GM23338 (cell line): ENCODE measurements at regions not wholly inside any gene's neighbourhood (a gene's known extent, or its start where the extent isn't known, plus 50 kb on each side); places are given as distances from the start of the nearest gene placed in this dataset.

Experiments
- ATAC-seq: fragments of 200-7000 bp; cut with Tn5 transposase; 3 replicates; pipeline ENCODE4 v1.9.1; 2020
- DNase-seq: peaks from one replicate; pipeline ENCODE4 v3.0.0-alpha.2; 2015; ENCODE audit warnings: low spot score
- H2AFZ ChIP-seq: fragments of 200-600 bp; sonication (generic); 2 replicates; pipeline ENCODE4 v1.8.0; 2016; ENCODE audit warnings: antibody characterized with exemption, mild to moderate bottlenecking, moderate library complexity
- H3F3A ChIP-seq: fragments of 200-600 bp; sonication (generic); replicated peaks from 2 replicates; pipeline ENCODE4 v1.8.0; 2017; ENCODE audit warnings: antibody characterized with exemption, mixed run types, low read depth
- H3K27ac ChIP-seq: fragments of 200-600 bp; sonication (generic); 2 replicates; pipeline ENCODE4 v1.6.1; 2016; ENCODE audit warnings: low read depth
- H3K27me3 ChIP-seq: fragments of 200-600 bp; sonication (generic); 2 replicates; pipeline ENCODE4 v1.8.0; 2016; ENCODE audit warnings: mild to moderate bottlenecking, mixed run types, moderate library complexity; ENCODE audit not compliant: insufficient read depth
- H3K36me3 ChIP-seq: fragments of 200-600 bp; sonication (generic); 2 replicates; pipeline ENCODE4 v1.8.0; 2016; ENCODE audit warnings: mild to moderate bottlenecking; ENCODE audit not compliant: insufficient read depth
- H3K4me1 ChIP-seq: fragments of 200-600 bp; sonication (generic); 2 replicates; pipeline ENCODE4 v1.8.0; 2016; ENCODE audit warnings: mild to moderate bottlenecking, moderate library complexity; ENCODE audit not compliant: insufficient read depth
- H3K4me2 ChIP-seq: fragments of 200-600 bp; sonication (generic); 2 replicates; pipeline ENCODE4 v1.7.1; 2017; ENCODE audit warnings: mixed run types
- H3K4me3 ChIP-seq: fragments of 200-600 bp; sonication (generic); 2 replicates; pipeline ENCODE4 v1.6.1; 2016; ENCODE audit warnings: mixed run types
- H3K79me2 ChIP-seq: fragments of 200-600 bp; sonication (generic); replicated peaks from 2 replicates; pipeline ENCODE4 v1.8.0; 2017; ENCODE audit warnings: mild to moderate bottlenecking; ENCODE audit not compliant: insufficient read depth
- H3K9me2 ChIP-seq: fragments of 200-600 bp; sonication (generic); 2 replicates; pipeline ENCODE4 v1.8.0; 2017; ENCODE audit not compliant: insufficient read depth
- H4K20me1 ChIP-seq: fragments of 200-600 bp; sonication (generic); replicated peaks from 2 replicates; pipeline ENCODE4 v1.8.0; 2017; ENCODE audit warnings: mild to moderate bottlenecking; ENCODE audit not compliant: insufficient read depth
- H3K27ac Mint-ChIP-seq: 2 replicates; pipeline ENCODE4 v1.8.0; 2020; ENCODE audit warnings: inconsistent platforms, mild to moderate bottlenecking, moderate library complexity, mixed read lengths
- H3K27me3 Mint-ChIP-seq: 3 replicates; pipeline ENCODE4 v1.8.0; 2022; ENCODE audit warnings: low read depth, mild to moderate bottlenecking, moderate library complexity, mixed read lengths, inconsistent platforms; ENCODE audit not compliant: insufficient read depth, poor library complexity
- H3K36me3 Mint-ChIP-seq: 3 replicates; pipeline ENCODE4 v1.8.0; 2021; ENCODE audit warnings: low read depth, mild to moderate bottlenecking, inconsistent platforms, moderate library complexity, mixed read lengths
- H3K4me1 Mint-ChIP-seq: 3 replicates; pipeline ENCODE4 v1.8.0; 2020; ENCODE audit warnings: mild to moderate bottlenecking, inconsistent platforms, mixed read lengths
- H3K4me3 Mint-ChIP-seq: 3 replicates; pipeline ENCODE4 v1.8.0; 2021; ENCODE audit warnings: moderate library complexity, mild to moderate bottlenecking, inconsistent platforms, mixed read lengths
- H3K9me3 Mint-ChIP-seq: 3 replicates; pipeline ENCODE4 v1.8.0; 2020; ENCODE audit warnings: moderate library complexity, mild to moderate bottlenecking, inconsistent platforms, mixed read lengths
- CREB1 ChIP-seq: fragments of 250-450 bp; sonication (Bioruptor Pico); IDR thresholded peaks from 2 replicates; pipeline ENCODE4 v1.5.0; 2020; ENCODE audit warnings: low read depth, mild to moderate bottlenecking, moderate library complexity
- EZH2 ChIP-seq: fragments of 200-600 bp; sonication (generic); IDR thresholded peaks from one replicate; pipeline ENCODE4 v1.8.0; 2017; ENCODE audit warnings: antibody characterized with exemption, mild to moderate bottlenecking, low read depth; ENCODE audit not compliant: unreplicated experiment
- JUNB ChIP-seq: IDR thresholded peaks from one replicate; pipeline ENCODE4 v1.6.1; 2016; ENCODE audit warnings: antibody characterized with exemption; ENCODE audit not compliant: unreplicated experiment
- STAT1 ChIP-seq: IDR thresholded peaks from one replicate; pipeline ENCODE4 v1.6.1; 2016; ENCODE audit warnings: antibody characterized with exemption; ENCODE audit not compliant: unreplicated experiment
- ZNF114 ChIP-seq: fragments of 250-450 bp; sonication (Bioruptor Pico); IDR thresholded peaks from 2 replicates; pipeline ENCODE4 v1.5.0; 2020; ENCODE audit warnings: mild to moderate bottlenecking, moderate library complexity
- ZNF331 ChIP-seq: fragments of 250-450 bp; sonication (Bioruptor Pico); IDR thresholded peaks from 2 replicates; pipeline ENCODE4 v1.5.0; 2020; ENCODE audit warnings: low read depth, mild to moderate bottlenecking, moderate library complexity
- TF ChIP-seq, protein P1 (sequence below): fragments of 250-450 bp; sonication (Bioruptor Pico); IDR thresholded peaks from 2 replicates; pipeline ENCODE4 v1.5.0; 2020; ENCODE audit warnings: mild to moderate bottlenecking, moderate library complexity
- TF ChIP-seq, protein P2 (sequence below): IDR thresholded peaks from 2 replicates; pipeline ENCODE4 v1.6.1; 2016; ENCODE audit warnings: antibody characterized with exemption

DNA sequence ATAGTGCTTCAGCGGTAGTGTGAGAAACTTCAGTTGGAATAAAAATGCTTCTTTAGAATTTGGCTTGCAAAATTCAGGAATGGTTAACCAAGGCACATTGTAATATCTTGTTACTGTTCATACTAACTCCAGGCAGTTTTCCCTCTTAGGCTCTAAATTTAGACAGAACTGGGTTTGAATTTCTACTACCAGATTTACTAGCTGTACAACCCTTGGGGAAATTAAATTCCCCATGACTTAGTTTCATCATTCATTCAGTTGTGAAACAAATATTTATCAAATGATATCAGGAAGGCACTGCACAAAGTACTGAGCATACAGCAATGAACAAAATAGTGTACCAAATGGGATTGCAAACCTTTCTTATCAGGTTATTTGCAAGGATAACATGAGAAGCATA, 135.0 kb upstream of the IL15 start (continued):
- TF ChIP-seq, protein P1, sequence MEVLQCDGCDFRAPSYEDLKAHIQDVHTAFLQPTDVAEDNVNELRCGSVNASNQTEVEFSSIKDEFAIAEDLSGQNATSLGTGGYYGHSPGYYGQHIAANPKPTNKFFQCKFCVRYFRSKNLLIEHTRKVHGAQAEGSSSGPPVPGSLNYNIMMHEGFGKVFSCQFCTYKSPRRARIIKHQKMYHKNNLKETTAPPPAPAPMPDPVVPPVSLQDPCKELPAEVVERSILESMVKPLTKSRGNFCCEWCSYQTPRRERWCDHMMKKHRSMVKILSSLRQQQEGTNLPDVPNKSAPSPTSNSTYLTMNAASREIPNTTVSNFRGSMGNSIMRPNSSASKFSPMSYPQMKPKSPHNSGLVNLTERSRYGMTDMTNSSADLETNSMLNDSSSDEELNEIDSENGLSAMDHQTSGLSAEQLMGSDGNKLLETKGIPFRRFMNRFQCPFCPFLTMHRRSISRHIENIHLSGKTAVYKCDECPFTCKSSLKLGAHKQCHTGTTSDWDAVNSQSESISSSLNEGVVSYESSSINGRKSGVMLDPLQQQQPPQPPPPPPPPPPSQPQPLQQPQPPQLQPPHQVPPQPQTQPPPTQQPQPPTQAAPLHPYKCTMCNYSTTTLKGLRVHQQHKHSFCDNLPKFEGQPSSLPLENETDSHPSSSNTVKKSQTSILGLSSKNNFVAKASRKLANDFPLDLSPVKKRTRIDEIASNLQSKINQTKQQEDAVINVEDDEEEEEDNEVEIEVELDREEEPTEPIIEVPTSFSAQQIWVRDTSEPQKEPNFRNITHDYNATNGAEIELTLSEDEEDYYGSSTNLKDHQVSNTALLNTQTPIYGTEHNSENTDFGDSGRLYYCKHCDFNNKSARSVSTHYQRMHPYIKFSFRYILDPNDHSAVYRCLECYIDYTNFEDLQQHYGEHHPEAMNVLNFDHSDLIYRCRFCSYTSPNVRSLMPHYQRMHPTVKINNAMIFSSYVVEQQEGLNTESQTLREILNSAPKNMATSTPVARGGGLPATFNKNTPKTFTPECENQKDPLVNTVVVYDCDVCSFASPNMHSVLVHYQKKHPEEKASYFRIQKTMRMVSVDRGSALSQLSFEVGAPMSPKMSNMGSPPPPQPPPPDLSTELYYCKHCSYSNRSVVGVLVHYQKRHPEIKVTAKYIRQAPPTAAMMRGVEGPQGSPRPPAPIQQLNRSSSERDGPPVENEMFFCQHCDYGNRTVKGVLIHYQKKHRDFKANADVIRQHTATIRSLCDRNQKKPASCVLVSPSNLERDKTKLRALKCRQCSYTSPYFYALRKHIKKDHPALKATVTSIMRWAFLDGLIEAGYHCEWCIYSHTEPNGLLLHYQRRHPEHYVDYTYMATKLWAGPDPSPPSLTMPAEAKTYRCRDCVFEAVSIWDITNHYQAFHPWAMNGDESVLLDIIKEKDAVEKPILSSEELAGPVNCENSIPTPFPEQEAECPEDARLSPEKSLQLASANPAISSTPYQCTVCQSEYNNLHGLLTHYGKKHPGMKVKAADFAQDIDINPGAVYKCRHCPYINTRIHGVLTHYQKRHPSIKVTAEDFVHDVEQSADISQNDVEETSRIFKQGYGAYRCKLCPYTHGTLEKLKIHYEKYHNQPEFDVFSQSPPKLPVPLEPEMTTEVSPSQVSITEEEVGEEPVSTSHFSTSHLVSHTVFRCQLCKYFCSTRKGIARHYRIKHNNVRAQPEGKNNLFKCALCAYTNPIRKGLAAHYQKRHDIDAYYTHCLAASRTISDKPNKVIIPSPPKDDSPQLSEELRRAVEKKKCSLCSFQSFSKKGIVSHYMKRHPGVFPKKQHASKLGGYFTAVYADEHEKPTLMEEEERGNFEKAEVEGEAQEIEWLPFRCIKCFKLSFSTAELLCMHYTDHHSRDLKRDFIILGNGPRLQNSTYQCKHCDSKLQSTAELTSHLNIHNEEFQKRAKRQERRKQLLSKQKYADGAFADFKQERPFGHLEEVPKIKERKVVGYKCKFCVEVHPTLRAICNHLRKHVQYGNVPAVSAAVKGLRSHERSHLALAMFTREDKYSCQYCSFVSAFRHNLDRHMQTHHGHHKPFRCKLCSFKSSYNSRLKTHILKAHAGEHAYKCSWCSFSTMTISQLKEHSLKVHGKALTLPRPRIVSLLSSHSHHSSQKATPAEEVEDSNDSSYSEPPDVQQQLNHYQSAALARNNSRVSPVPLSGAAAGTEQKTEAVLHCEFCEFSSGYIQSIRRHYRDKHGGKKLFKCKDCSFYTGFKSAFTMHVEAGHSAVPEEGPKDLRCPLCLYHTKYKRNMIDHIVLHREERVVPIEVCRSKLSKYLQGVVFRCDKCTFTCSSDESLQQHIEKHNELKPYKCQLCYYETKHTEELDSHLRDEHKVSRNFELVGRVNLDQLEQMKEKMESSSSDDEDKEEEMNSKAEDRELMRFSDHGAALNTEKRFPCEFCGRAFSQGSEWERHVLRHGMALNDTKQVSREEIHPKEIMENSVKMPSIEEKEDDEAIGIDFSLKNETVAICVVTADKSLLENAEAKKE (CRISPR knock-in tag): no peak
- TF ChIP-seq CREB1 (CRISPR knock-in tag): no peak
- TF ChIP-seq ZNF114: no peak
- no peak for TF ChIP-seq EZH2

DNA sequence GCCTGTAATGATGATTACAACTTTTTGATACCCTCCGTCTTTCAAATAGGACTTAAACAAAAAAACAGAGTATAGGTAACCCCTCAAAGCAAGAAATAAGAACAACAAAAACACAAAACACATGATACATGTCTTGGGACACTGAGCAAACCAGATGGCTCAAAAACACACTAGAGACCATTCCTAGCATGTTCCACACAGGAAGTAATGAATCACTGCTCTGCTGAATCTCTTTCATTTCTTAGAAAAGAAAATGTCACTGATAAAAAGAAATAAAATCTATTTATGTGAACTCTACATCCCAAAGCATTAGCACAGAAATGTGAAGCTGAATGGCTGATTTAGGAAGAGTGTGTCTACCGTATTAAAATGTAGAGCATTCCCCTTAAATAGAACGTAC, 134.5 kb upstream of the IL15 start:
- Mint-ChIP-seq H3K36me3 (no peaks in the 10 kb centered on the region; the same call in 2 of the 3 replicates), H3K4me3 (no peak overlapping the region), H3K4me1 (no peaks in the 10 kb centered on the region), H3K27me3 (no peaks in the 10 kb centered on the region), H3K9me3 (peaks cover 6% of the 10 kb centered on the region; the same call in 2 of the 3 replicates), H3K27ac (peak overlapping the region; percentile 55; the same call in 1 of the 2 replicates)
- H3K4me3 ChIP-seq: no peak overlapping the region
- H3F3A ChIP-seq: no peaks in the 10 kb centered on the region
- H3K27ac ChIP-seq: no peak overlapping the region
- H3K79me2 ChIP-seq: no peaks in the 10 kb centered on the region
- no peaks in the 10 kb centered on the region for H3K4me1 ChIP-seq
- no peaks in the 10 kb centered on the region for H3K27me3 ChIP-seq
- H4K20me1 ChIP-seq: no peaks in the 10 kb centered on the region
- ATAC-seq: no peak
- H3K9me2 ChIP-seq: peaks cover 2% of the 10 kb centered on the region; the same call in 1 of the 2 replicates
- no peak overlapping the region for H2AFZ ChIP-seq
- no peaks in the 10 kb centered on the region for H3K36me3 ChIP-seq
- DNase-seq: no peak
- H3K4me2 ChIP-seq: no peak overlapping the region
- no peak for TF ChIP-seq ZNF331
- TF ChIP-seq STAT1: no peak
- TF ChIP-seq CREB1 (CRISPR knock-in tag): no peak
- TF ChIP-seq, protein P1 (CRISPR knock-in tag): no peak
- TF ChIP-seq ZNF114: no peak
- TF ChIP-seq, protein P2, sequence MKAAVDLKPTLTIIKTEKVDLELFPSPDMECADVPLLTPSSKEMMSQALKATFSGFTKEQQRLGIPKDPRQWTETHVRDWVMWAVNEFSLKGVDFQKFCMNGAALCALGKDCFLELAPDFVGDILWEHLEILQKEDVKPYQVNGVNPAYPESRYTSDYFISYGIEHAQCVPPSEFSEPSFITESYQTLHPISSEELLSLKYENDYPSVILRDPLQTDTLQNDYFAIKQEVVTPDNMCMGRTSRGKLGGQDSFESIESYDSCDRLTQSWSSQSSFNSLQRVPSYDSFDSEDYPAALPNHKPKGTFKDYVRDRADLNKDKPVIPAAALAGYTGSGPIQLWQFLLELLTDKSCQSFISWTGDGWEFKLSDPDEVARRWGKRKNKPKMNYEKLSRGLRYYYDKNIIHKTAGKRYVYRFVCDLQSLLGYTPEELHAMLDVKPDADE: no peak
- TF ChIP-seq JUNB: no peak
- no peak for TF ChIP-seq EZH2
